ENCODE measurements at regions not wholly inside any gene's neighbourhood (a gene's known extent, or its start where the extent isn't known, plus 50 kb on each side); places are given as distances from the start of the nearest gene placed in this dataset.
A peak's percentile ranks its signal among the peaks of the same experiment; 100 is the strongest.

DNA sequence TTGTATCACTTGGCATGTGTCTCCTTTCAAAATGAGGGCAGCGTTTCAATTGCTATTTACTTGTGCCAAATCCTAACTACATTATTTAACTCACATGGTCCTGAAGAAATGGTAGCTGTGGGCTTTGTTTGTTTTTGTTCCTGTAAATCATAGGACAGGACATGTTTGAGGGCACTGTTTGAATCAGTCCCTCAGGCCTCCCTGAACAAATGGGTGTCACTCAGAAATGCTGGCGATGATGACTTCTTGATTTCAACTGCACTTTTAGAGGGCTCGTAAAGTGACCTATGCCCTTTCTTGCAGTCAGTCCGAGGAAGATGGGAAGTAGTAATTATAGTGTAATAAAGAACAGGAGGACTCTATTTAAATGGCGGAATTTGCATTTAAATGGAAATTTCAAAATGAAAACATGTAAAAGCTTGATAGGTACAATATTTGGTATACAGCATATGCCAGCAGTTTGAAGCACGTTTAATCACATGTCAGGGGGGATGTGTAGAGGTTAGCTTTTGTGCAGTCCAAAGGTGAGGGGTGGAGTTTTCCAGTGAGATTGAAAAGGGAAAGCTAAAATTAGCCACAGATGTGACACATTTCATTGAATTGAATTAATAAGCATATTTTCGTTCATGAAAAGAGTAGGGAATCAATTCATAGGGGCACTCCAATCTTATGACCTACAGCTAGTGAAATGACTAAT, 1958.7 kb upstream of the IGFBP7 start:
- no peak for DNase-seq (ENCODE audit: low spot score)

DNA sequence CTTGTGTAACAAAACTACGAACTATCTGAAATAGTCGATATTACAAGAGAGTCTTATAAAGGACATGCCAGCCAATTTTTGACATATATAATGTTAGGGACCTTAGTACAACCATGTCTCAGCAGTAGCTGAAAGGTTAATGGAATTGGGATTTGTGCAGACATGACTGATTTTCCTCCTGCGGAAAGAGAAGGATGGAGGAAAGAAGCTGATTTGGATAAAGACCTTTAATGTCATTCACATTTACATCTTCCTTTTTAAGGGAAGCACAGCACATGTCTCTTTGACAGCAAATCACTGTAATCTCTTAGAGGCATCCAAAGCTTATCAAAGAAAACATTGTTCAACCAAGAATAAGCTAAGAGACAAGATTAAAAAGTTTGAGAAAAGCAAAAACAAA, 1976.2 kb upstream of the IGFBP7 start:
- DNase-seq (ENCODE audit: low spot score): no peak

DNA sequence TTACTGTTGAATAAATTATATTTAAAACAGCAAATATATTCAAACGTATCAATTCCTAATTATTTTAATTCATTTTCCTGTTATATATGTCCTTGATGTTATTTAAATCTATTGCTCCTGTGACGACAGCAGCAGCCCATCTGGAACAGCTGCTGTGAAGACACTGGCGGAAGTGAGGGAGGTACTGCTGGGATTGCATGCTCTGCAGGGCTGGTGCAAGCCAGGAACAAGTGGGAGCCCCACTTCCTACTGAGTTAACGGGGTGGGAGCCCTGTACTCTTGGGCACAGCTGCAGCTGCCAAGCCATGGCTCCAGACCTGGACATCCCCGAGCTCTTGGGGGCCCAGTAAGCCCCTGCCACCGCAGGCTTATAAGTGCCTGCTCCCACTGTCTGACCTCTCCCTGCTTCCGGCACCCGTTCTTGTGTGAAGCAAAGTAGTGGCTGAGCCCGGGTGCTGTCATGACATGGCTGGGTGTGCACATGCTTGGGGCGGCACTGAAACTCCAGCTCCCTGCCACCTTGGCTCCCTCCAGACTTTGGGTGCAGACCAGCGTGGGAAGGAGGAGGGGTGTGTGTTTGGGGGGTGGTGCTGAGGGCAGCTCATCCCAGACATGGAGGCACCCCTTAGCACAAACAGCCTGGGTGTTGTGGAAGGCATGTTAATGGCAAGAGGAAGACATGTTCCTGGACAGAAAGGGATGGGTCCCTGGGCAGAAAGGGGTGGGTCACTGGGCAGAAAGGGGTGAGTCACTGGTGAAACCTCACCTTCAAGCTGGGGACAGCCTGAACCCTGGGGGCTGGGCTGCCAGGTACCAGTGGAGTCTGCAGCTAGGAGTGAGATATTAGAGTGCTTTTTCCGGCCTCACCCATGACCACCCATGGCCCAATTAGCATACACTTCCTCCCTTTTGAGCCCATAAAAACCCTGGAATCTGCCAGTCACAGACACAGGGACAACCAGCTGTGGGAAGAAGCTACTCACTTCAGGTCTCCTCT, 1981.3 kb upstream of the IGFBP7 start:
- DNase-seq (ENCODE audit: low spot score): no peak

DNA sequence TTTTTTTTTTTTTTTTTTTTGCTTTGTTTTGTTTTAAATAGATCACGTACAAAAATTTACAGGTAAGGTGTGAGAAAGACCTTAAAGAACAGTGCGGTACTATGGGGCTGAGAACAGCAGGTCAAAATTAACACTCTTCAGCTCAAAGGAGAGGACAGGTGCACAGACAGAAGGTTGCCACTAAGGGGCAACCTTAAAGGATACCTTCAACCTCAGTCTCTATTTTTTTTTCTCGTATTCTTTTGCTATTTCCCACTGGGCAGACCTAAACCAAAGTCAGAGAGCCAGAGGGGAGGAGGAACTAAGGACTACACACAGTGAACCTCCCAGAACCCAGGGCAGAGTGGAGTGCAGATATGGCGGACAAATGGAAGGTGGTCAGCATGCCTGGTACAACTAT, 1984.3 kb upstream of the IGFBP7 start:
- no peak for DNase-seq (ENCODE audit: low spot score)

DNA sequence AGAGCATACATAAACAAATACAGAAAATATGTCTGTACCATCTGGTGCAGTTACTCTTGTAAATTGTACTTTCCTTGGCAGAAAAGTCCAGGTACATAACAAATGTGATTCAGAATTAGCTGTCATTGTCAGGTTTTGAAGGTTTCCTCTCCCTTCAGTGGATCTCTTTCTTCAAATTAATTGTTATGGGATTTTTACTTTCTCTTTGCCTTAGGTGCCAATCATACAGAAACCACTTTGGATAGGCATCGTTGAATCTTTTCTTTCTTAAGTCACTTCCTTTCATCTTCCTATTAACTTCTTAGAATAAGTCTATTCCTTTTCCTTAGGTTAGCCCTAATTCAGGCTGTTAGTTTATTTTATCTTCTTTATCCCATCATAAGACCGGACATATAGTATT, 1992.1 kb upstream of the IGFBP7 start:
- no peak for DNase-seq (ENCODE audit: low spot score)

DNA sequence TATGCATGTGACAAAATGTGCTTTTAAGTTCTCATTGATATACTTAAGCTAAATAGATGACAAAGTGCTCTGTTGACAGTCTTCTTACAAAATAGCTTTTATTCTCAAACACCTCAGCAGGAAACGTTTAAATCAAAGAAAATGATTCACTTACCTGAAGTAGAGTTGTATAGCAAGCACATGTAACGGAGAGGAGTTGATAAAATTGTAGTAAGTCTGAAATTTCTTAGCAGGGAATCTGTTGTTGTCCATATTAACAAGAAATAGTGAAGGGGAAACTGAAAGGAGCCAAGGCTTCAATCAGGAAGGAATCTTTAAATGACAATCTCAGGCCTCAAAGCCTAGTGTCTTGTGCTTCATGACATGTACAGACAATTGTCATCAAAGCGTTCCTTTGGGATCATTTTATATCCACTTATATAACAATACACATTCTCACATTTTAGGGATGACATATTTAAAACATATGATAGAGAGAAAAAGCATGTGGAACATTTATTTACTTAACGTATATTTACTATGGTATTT, 2010.2 kb upstream of the IGFBP7 start:
- no peak for DNase-seq (ENCODE audit: low spot score)

- no peak for DNase-seq (ENCODE audit: low spot score)
Measured at GRCh38 chr4:59122626-59123025, 2012.4 kb upstream of the IGFBP7 start.

GRCh38 chr4:59126159-59126558, 2016.0 kb upstream of the IGFBP7 start:
- no peak for DNase-seq (ENCODE audit: low spot score)

- DNase-seq (ENCODE audit: low spot score): no peak
Measured at GRCh38 chr4:59127006-59127405, 2016.8 kb upstream of the IGFBP7 start.

DNA sequence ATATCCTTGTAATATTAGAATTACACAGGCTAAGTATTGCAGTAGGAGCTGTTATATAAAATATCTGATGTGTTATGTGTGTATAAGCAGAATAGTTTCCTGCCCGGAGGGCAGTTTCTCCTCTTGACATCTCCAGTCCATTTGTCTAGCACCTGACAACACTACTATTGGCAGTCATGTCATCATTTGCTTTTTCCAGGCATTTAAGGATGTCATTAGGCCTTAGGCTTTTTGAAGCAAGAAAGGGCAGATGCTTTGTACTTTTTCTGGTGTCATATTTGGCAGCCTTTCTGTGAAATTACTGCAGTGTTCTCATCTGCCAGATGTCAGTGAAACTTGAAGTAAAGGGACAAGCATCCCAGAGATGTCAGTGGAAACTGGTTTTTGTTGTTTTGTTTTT, 2017.6 kb upstream of the IGFBP7 start:
- no peak for DNase-seq (ENCODE audit: low spot score)

DNA sequence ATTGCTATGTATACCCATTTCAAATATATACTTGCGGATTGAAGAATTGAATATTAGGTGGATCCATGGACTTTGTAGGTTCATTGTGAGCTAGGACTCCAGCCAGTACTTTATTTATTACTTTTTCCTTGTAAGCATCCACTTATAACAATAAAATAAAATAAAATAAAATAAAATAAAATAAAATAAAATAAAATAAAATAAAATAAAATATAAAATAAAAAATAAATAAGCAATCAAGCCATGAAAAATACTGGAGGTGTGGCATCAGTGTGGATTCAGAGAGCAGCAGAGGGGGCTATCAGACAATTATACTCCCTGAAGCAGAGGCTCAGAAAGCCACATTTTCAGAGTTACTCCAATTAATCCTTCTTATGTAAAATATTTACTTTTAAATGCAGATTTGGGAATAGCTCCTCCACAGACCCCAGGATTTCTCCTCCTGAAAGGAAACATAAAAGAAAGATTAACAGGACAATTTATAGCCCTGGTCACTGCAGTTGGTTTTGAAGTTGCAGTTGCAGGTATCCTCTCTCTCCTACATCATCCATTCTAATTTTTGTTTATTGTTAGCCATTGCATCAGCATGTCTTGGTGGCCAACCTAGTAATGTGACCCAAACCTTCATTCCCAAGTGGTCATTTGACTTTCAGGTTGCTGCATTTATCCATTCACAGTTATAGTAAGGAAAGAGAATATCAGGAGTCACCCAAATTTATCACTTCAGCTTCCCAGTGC, 2025.2 kb upstream of the IGFBP7 start:
- no peak for DNase-seq (ENCODE audit: low spot score)

DNA sequence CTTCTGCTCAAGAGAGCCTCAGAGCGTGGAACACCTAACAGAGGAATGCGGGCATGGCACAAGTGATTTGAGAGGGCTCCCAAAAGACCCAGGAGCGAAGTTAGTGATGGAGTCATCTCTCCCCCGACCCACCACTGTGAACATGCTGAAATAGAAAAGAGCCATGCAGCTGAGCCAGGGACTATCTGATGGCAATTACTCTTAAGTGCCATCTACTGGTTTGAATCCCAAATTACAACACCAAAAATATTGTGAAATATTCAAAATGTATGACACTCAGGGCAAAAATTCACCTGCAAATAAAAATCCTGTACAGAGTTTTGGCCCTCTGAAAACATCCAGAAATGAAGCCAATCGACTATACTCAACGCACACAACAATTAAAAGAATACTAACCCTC, 2038.9 kb upstream of the ADGRL3 start:
- DNase-seq (ENCODE audit: low spot score): peak; percentile 10

GRCh38 chr4:59175617-59176016, 2024.5 kb upstream of the ADGRL3 start:
- DNase-seq (ENCODE audit: low spot score): no peak

GRCh38 chr4:59179372-59179771, 2020.8 kb upstream of the ADGRL3 start:
- DNase-seq (ENCODE audit: low spot score): no peak

DNA sequence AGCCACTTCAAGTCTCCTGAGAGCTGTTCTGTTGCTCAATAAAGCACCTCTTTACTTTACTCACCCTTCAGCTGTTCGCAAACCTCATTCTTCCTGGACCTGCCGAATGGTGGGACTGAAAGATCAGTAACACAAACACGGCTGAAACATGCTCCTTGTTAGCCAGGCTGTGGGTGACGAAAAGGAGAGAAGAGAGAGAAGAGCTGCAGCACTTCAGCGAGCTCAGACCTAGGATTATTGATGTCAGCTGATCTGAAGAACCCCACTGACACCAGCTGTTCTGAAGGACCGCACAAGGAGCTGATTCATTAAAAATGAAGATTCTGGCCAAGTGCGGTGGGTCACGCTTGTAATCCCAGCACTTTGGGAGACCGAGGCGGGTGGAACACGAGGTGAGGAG, 2020.0 kb upstream of the ADGRL3 start:
- DNase-seq (ENCODE audit: low spot score): no peak

GRCh38 chr4:59180969-59181368, 2019.2 kb upstream of the ADGRL3 start:
- no peak for DNase-seq (ENCODE audit: low spot score)

DNA sequence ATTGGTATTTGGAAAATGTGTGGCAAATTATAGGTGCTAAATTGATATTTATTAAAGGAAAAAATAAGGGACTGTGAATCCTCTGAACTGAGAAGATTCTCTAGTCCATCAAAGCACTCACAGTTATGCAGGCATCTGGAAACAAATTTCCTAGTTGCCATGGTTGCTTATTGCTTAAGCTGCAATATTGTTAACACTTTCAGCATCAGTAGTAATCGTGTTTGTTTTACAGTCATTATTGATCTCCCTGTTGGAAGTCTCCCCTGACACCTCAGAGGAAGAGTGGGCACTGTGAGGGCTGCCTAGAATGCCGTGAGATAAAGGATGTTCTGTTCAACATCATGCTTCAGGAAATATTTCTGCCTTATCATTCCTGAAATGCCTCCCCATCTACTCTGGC, 2004.3 kb upstream of the ADGRL3 start:
- DNase-seq (ENCODE audit: low spot score): no peak

DNA sequence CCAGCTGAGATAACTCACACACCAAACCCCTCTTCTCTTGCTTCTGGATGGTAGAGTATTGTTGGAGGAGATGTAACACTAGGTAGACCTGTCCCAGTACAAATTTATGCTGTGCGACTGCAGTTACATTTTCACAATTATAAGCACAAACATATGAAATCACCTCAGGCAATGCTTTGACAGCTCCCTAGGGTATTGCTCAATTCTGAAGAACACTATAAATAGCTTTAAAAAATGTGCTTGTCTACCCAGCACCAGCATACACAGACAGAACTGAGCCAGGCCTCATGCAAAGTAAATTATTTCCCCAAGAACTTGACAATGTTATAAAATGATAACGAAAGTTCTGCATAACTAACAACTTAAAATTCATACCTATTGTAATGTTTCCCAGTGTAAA, 1999.1 kb upstream of the ADGRL3 start:
- DNase-seq (ENCODE audit: low spot score): no peak

GRCh38 chr4:59217910-59218631, 1982.1 kb upstream of the ADGRL3 start:
- DNase-seq (ENCODE audit: low spot score): no peak

DNA sequence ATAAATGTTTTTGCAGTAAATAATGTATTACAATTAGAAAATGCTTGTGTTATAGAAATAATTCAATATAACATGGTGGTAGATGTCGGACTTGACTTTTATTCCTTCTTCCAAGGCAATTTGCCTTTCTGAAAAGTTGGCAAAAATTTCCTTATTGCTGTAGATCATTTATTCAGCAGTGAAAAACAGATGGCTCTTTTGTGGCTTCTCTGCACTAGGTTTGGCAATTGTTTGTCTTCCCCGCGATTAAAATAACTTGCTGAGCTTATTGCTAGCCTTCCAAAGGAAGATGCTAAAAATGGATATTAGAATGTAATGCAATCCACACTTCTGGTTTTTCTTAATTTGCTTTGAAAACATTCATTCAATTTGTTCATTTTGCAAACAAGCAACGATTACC, 1977.9 kb upstream of the ADGRL3 start:
- no peak for DNase-seq (ENCODE audit: low spot score)

DNA sequence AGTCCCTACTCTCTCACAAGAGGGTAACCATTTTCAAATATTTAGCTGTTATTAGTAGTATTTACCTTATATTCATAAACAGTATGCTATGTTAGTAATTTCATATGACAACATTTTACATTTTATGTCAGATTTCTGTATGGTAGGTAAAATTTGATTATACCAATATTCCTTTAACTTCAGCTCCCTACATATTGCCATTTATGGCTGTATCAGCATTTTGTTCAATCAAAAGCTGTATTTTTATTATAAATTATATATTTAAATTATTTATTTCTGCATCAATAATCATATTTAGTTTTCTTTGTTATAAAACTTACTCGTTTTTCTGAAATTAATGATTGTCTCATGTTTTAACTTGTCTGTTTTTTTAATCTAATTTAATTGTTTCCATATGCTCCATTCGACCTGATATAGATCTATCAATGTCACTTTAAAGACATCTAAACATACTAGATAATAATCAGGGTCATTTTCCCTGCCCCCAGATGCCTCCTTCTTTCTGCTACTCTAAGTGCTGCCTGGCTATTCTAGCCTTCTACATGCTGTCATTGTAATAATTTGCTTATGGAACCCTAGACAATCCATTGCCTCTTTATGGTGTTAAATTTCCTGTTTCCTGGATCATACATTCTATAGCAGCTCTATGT, 1976.7 kb upstream of the ADGRL3 start:
- no peak for DNase-seq (ENCODE audit: low spot score)

All from D341Med (cell line).